ENCODE measurements at regions not wholly inside any gene's neighbourhood (a gene's known extent, or its start where the extent isn't known, plus 50 kb on each side); places are given as distances from the start of the nearest gene placed in this dataset.

GRCh38 chr14:100434911-100435438 is 111.8 kb downstream of the SLC25A47 start:
- TF ChIP-seq, protein P1, sequence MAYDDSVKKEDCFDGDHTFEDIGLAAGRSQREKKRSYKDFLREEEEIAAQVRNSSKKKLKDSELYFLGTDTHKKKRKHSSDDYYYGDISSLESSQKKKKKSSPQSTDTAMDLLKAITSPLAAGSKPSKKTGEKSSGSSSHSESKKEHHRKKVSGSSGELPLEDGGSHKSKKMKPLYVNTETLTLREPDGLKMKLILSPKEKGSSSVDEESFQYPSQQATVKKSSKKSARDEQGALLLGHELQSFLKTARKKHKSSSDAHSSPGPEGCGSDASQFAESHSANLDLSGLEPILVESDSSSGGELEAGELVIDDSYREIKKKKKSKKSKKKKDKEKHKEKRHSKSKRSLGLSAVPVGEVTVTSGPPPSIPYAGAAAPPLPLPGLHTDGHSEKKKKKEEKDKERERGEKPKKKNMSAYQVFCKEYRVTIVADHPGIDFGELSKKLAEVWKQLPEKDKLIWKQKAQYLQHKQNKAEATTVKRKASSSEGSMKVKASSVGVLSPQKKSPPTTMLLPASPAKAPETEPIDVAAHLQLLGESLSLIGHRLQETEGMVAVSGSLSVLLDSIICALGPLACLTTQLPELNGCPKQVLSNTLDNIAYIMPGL (CRISPR knock-in tag; IDR thresholded peaks at IDR 0.05) = no peak
- TF ChIP-seq NCOR1 (IDR thresholded peaks at IDR 0.05) (no peak), POLR2A (conservative IDR thresholded peaks at IDR 0.05) (no peak), ZC3H11A (IDR thresholded peaks at IDR 0.05; ENCODE audit: low read depth, low read length) (no peak), EP300 (IDR thresholded peaks at IDR 0.05; ENCODE audit: low read length) (no peak), YY1 (IDR thresholded peaks at IDR 0.05; ENCODE audit: borderline replicate concordance in 1 of 3, control insufficient read depth in 1 of 3, extremely low read depth in 1 of 3, insufficient read depth in 3 of 3, insufficient read length in 1 of 3, insufficient replicate concordance in 2 of 3, low read depth in 1 of 3, low read length in 2 of 3) (no peak), ELK1 (CRISPR knock-in tag; IDR thresholded peaks at IDR 0.05) (no peak)
